Sigmoid colon (tissue), 6 donors: ENCODE measurements at regions not wholly inside any gene's neighbourhood (a gene's known extent, or its start where the extent isn't known, plus 50 kb on each side); places are given as distances from the start of the nearest gene placed in this dataset.
"Not testable (repeated sequence)": the region's sequence is repeated elsewhere in the genome, so short reads cannot be mapped to it uniquely, and the experiment has no call there.

Source experiments
- DNase-seq: peaks from one replicate; pipeline ENCODE4 v3.0.0-alpha.2; 2019
- H3K27ac ChIP-seq, 4 donors: fragments of 200-600 bp; sonication (generic); one replicate each; pipeline ENCODE4 v1.5.1; 2016 to 2019; ENCODE audit warnings: mild to moderate bottlenecking in 1 of 4
- H3K27me3 ChIP-seq, 3 donors: fragments of 200-600 bp; sonication (generic); one replicate each; pipeline ENCODE4 v1.5.1; 2019; ENCODE audit warnings: mild to moderate bottlenecking in 1 of 3
- H3K36me3 ChIP-seq, 4 donors: fragments of 200-600 bp; sonication (generic); one replicate each; pipeline ENCODE4 v1.5.1; 2016 to 2019
- H3K4me1 ChIP-seq, 4 donors: fragments of 200-600 bp; sonication (generic); one replicate each; pipeline ENCODE4 v1.5.1; 2017 to 2019
- H3K4me3 ChIP-seq, 4 donors: fragments of 200-600 bp; sonication (generic); one replicate each; pipeline ENCODE4 v1.5.1; 2017 to 2019; ENCODE audit warnings: mild to moderate bottlenecking in 2 of 4, moderate library complexity in 1 of 4
- H3K9me3 ChIP-seq, 4 donors: fragments of 200-600 bp in 3 of 4; sonication (generic) in 3 of 4; one replicate each; pipeline versions ENCODE4 v1.5.1 to v1.6.1; 2013 to 2019
- CTCF ChIP-seq, 4 experiments: fragments of 450-650 bp in 3 of 4; fragments of 200-600 bp in 1 of 4; IDR thresholded peaks; one replicate each; pipeline ENCODE4 v1.5.1; 2016 to 2019; ENCODE audit warnings: antibody characterized with exemption in 4 of 4, mild to moderate bottlenecking in 3 of 4, moderate library complexity in 2 of 4
- EP300 ChIP-seq, 4 donors: sonication (generic); formaldehyde crosslinking; IDR thresholded peaks; one replicate each; pipeline ENCODE4 v1.6.1; 2017; ENCODE audit warnings: antibody characterized with exemption in 4 of 4
- POLR2A ChIP-seq, 2 donors: fragments of 450-650 bp; IDR thresholded peaks; one replicate each; pipeline ENCODE4 v1.6.1; 2016; ENCODE audit warnings: antibody characterized with exemption in 2 of 2, mild to moderate bottlenecking in 2 of 2, moderate library complexity in 2 of 2
- POLR2AphosphoS5 ChIP-seq, 4 donors: sonication (generic); formaldehyde crosslinking; IDR thresholded peaks; one replicate each; pipeline ENCODE4 v1.6.1; 2017; ENCODE audit warnings: antibody characterized with exemption in 4 of 4
- WGBS, 2 donors: extraction: QIAGEN DNeasy Blood & Tissue Kit; methylation state at CpG; one replicate each; pipeline ENCODE4 v1.1.7; 2013; 5-methylcytosine and 5-hydroxymethylcytosine counted together
- intact Hi-C: fragments of 100-400 bp; cut with DNase I; formaldehyde crosslinking; loops from one replicate; pipeline ENCODE4 v1.15.1; 2023
- donor health status: healthy with polysubstance abuse.
- donor health status: healthy.

- no peaks in the 10 kb centered on the region for H3K27me3 ChIP-seq
- no peak overlapping the region for H3K27ac ChIP-seq
- TF ChIP-seq POLR2A (IDR thresholded peaks at IDR 0.05) (no peak), CTCF (IDR thresholded peaks at IDR 0.05) (no peak), EP300 (IDR thresholded peaks at IDR 0.05) (no peak)
- no peaks in the 10 kb centered on the region for H3K4me1 ChIP-seq
- H3K4me3 ChIP-seq = no peak overlapping the region
- intact Hi-C loops = no loop called here
- H3K36me3 ChIP-seq = no peaks in the 10 kb centered on the region
- H3K9me3 ChIP-seq = no peaks in the 10 kb centered on the region
- DNase-seq = no peak
- WGBS, 2 donors = 49 to 64% methylated on average over 1 of the region's 1 CpG
Measured at GRCh38 chr9:102483651-102484050, 511.5 kb upstream of the CYLC2 start.

- 89 to 90% methylated on average over 1 of the region's 1 CpG for WGBS, 2 donors
- H3K27ac ChIP-seq = no peak overlapping the region
- no peaks in the 10 kb centered on the region for H3K9me3 ChIP-seq
- no peaks in the 10 kb centered on the region for H3K4me1 ChIP-seq
- H3K27me3 ChIP-seq = no peaks in the 10 kb centered on the region
- DNase-seq = no peak
- H3K36me3 ChIP-seq = no peaks in the 10 kb centered on the region
- H3K4me3 ChIP-seq = no peak overlapping the region
- intact Hi-C loops = no loop called here
- no peak for TF ChIP-seq CTCF (IDR thresholded peaks at IDR 0.05)
- TF ChIP-seq POLR2AphosphoS5 (IDR thresholded peaks at IDR 0.05) = no peak
- no peak for TF ChIP-seq POLR2A (IDR thresholded peaks at IDR 0.05)
- no peak for TF ChIP-seq EP300 (IDR thresholded peaks at IDR 0.05)
Measured at GRCh38 chr9:102482776-102483175, 512.4 kb upstream of the CYLC2 start.

- Histone ChIP-seq H3K27me3 (no peaks in the 10 kb centered on the region), H3K27ac (no peak overlapping the region), H3K4me1 (no peaks in the 10 kb centered on the region), H3K9me3 (no peaks in the 10 kb centered on the region), H3K36me3 (no peaks in the 10 kb centered on the region), H3K4me3 (no peak overlapping the region)
- intact Hi-C loops = no loop called here
- TF ChIP-seq POLR2AphosphoS5 (IDR thresholded peaks at IDR 0.05) (no peak), CTCF (IDR thresholded peaks at IDR 0.05) (no peak), EP300 (IDR thresholded peaks at IDR 0.05) (no peak), POLR2A (IDR thresholded peaks at IDR 0.05) (no peak)
- DNase-seq = no peak
- 86 to 87% methylated on average over 3 of the region's 3 CpGs for WGBS, 2 donors
Measured at GRCh38 chr9:102479191-102479590, 515.9 kb upstream of the CYLC2 start.

GRCh38 chr9:102474357-102474756, 520.8 kb upstream of the CYLC2 start:
- TF ChIP-seq EP300 (IDR thresholded peaks at IDR 0.05) (no peak), POLR2AphosphoS5 (IDR thresholded peaks at IDR 0.05) (no peak)
- Histone ChIP-seq H3K9me3 (no peaks in the 10 kb centered on the region), H3K36me3 (no peaks in the 10 kb centered on the region), H3K4me3 (no peak overlapping the region), H3K4me1 (no peaks in the 10 kb centered on the region), H3K27me3 (no peaks in the 10 kb centered on the region), H3K27ac (no peak overlapping the region)
- no peak for DNase-seq
- 72 to 80% methylated on average over 2 of the region's 2 CpGs for WGBS, 2 donors
- intact Hi-C loops = no loop called here

- H3K9me3 ChIP-seq, intact Hi-C loops, H3K4me3 ChIP-seq, H3K36me3 ChIP-seq, DNase-seq, H3K27ac ChIP-seq, H3K27me3 ChIP-seq, H3K4me1 ChIP-seq: not testable (repeated sequence)
- WGBS, 2 donors = 92 to 97% methylated on average over 7 of the region's 7 CpGs
Measured at GRCh38 chr9:102469430-102469829, 525.7 kb upstream of the CYLC2 start.

- H3K27ac ChIP-seq = no peak overlapping the region
- no peak overlapping the region for H3K4me3 ChIP-seq
- no peaks in the 10 kb centered on the region for H3K36me3 ChIP-seq
- no peak for TF ChIP-seq EP300 (IDR thresholded peaks at IDR 0.05)
- no peaks in the 10 kb centered on the region for H3K4me1 ChIP-seq
- whole genome bisulfite sequencing, 2 donors = 87 to 94% methylated on average over 2 of the region's 2 CpGs
- intact Hi-C loops = no loop called here
- DNase-seq = no peak
- no peaks in the 10 kb centered on the region for H3K9me3 ChIP-seq
- H3K27me3 ChIP-seq = no peaks in the 10 kb centered on the region
Measured at GRCh38 chr9:102461156-102461819, 533.8 kb upstream of the CYLC2 start.
